GM12892 (cell line): ENCODE measurements at regions not wholly inside any gene's neighbourhood (a gene's known extent, or its start where the extent isn't known, plus 50 kb on each side); places are given as distances from the start of the nearest gene placed in this dataset.

Experiments
- POLR2A ChIP-seq: IDR thresholded peaks from 2 replicates; pipeline ENCODE4 v1.6.1; 2011; ENCODE audit warnings: low read depth, low read length, control low read depth
- POLR2AphosphoS5 ChIP-seq: IDR thresholded peaks from 2 replicates; pipeline ENCODE4 v1.6.1; 2011; ENCODE audit warnings: low read depth, low read length, control low read depth

DNA sequence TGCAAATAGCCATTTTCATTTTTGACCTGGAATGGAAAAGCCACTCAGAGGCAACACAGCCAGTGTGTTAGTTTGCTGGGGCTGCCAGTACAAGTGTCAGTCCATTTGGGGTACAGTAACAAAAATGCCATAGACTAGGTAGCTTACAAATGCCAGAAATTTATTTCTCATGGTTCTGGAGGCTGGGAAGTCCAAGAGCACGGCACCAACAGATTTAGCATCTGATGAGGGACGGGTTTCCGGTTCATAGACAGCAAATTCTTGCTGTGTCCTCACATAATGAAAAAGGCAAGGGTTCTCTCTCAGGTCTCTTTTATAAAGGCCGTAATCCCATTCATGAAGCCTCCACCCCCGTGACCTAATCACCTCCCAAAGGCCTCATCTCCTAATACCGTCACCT, 418.2 kb downstream of the TYW1 start:
- TF ChIP-seq POLR2AphosphoS5, result no peak
- no peak for TF ChIP-seq POLR2A
